22Rv1 (cell line): ENCODE measurements at regions not wholly inside any gene's neighbourhood (a gene's known extent, or its start where the extent isn't known, plus 50 kb on each side); places are given as distances from the start of the nearest gene placed in this dataset.

Experiments used
- H3K27ac ChIP-seq: fragments of 450-650 bp; 2 replicates; pipeline ENCODE4 v1.5.1; 2017
- ZFX ChIP-seq: fragments of 450-650 bp; IDR thresholded peaks from 2 replicates; pipeline ENCODE4 v1.6.1; 2017; ENCODE audit warnings: antibody characterized with exemption, borderline replicate concordance
- TF ChIP-seq, protein P1 (sequence below): fragments of 450-650 bp; IDR thresholded peaks from 2 replicates; pipeline ENCODE4 v1.5.1; 2017; ENCODE audit warnings: mild to moderate bottlenecking

DNA sequence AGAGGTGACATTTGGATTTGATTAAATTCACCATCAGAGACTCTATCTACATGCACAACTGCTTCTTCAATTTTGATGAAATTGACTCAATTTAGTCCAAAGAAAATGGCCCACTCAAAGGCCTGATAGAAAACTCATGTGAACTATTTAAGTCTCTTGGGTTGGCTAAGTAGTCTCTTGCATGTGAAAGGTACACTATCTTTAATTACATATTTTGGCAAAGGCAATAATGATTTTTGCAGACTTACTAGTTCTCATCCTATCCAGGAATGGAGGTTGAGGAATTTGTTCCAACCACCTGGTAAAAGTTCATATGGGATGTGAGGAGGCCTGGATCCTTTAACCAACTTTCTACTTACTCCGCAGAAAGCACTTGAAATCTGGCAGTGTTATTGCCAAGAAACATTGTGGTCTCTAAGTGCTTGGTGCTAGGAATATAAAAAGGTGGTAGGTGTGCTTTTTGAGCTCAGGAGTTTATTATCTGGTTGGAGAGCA lies 618.6 kb upstream of the MKI67 start:
- no peak for TF ChIP-seq ZFX
- TF ChIP-seq, protein P1, sequence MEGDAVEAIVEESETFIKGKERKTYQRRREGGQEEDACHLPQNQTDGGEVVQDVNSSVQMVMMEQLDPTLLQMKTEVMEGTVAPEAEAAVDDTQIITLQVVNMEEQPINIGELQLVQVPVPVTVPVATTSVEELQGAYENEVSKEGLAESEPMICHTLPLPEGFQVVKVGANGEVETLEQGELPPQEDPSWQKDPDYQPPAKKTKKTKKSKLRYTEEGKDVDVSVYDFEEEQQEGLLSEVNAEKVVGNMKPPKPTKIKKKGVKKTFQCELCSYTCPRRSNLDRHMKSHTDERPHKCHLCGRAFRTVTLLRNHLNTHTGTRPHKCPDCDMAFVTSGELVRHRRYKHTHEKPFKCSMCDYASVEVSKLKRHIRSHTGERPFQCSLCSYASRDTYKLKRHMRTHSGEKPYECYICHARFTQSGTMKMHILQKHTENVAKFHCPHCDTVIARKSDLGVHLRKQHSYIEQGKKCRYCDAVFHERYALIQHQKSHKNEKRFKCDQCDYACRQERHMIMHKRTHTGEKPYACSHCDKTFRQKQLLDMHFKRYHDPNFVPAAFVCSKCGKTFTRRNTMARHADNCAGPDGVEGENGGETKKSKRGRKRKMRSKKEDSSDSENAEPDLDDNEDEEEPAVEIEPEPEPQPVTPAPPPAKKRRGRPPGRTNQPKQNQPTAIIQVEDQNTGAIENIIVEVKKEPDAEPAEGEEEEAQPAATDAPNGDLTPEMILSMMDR = no peak
- H3K27ac ChIP-seq = no peak overlapping the region

DNA sequence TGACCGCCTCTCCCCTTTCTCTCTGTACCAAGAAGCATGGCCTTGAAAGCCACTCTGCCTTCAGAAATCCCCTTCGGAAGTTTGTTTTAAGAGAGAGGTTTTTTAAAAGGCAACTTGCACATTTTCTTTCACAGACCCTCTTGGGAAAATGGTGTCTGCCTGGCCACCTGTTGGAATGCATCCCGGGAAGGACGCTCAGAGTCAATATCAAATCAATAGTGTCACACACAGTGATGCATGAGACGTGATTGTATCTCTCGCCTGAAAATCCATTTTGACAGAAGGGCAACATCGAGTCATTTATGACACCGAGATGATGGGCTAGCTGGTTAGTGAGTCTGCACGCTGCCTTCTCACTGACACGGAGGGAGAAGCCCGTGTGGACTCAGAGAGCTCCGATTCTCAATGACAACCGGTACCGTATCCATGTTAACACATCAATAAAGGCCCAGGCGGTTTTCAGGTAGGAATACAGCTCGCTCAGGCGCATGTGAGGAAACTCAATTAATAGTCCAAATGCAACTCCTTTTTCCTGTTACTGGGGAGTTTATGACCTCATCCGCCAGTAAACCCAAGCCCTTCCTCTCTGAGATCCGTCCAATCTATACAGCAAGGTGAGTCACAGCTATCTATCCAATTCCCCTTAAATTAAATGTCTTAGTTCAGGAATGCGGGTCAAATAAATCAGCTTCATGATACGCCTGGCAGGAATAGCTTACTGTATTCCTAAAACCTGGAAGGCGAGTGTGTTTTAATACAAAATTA lies 621.5 kb upstream of the MKI67 start:
- no peak overlapping the region for H3K27ac ChIP-seq
- TF ChIP-seq ZFX = no peak
- TF ChIP-seq, protein P1 = no peak

DNA sequence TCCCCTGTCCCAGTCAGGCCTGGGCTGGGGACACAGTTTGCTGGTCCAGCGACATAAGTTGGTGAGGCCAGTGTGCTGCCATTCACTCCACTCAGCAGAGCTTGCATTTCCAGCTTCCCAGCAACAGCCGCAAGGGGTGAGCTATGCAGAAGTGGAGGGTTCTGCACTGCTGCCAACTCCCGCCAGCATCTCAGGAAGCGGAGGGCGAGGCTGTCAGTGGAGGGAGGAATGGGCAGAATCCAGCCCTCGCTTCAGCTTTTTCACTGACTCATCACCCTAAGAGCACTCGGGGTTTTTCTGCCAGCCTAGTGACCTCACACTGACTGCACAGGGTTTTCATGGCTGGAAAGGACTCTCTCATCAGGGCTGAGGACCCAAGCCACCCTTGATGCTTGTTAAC lies 625.1 kb upstream of the MKI67 start:
- TF ChIP-seq, protein P1 = no peak
- no peak for TF ChIP-seq ZFX
- no peak overlapping the region for H3K27ac ChIP-seq

DNA sequence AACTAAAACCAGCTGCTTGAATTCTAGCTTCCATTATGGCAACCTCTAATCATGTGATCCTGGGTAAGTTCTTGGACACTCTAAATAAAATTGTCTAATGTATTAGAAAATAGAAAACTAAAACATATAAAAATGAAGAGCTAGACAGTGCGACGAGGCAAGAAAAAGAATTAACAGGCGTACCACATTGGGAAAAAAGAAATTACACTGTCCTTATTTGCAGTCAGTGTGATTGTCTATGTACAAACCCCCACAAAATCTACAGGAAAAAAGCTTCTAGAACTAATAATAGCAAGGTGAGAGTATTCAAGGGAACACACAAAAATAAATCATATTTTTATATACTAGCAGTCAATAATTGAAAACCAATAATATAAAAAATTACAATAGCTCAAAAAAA lies 625.6 kb upstream of the MKI67 start:
- no peak for TF ChIP-seq ZFX
- TF ChIP-seq, protein P1 = no peak
- no peak overlapping the region for H3K27ac ChIP-seq

DNA sequence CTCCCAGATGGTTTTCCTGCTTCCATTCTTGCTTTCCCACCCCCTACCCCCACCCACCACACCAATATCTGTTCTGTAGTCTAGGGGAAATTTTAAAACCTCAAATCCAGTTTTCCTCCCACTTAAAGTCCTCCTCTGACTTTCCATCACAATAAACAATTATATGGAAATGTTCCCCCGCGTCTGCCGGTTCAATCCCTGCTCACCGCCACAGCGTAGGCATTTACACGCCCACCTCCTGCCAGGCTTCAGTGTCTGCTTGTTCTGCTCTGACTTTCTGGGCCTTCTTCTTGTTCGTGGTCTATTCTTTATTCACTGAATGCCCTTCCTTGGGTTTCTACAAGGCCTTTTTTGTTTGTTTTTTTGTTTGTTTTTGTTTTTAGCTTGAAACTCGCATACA lies 633.0 kb upstream of the MKI67 start:
- no peak overlapping the region for H3K27ac ChIP-seq
- TF ChIP-seq ZFX = no peak
- TF ChIP-seq, protein P1 = no peak

DNA sequence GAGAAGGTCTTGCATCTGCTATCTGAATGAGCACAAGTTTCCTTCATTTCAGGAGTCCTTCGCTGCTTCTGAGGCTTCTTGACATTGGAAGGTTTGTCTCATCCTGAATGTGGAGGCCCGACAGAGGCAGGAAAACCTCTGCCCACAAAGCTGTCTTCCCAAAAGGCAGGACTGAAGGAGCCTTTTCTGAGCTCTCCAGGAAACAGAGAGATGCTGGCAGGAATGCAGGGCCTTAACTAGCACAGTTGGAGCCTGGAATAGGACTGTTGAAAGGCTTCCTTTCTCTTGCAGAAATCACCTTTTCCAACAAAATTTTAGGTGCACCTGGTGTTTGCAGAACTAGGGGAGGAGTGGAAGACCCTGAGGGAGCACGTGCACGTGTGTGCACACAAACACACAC lies 637.4 kb upstream of the MKI67 start:
- no peak for TF ChIP-seq ZFX
- TF ChIP-seq, protein P1 = no peak
- H3K27ac ChIP-seq = no peak overlapping the region

DNA sequence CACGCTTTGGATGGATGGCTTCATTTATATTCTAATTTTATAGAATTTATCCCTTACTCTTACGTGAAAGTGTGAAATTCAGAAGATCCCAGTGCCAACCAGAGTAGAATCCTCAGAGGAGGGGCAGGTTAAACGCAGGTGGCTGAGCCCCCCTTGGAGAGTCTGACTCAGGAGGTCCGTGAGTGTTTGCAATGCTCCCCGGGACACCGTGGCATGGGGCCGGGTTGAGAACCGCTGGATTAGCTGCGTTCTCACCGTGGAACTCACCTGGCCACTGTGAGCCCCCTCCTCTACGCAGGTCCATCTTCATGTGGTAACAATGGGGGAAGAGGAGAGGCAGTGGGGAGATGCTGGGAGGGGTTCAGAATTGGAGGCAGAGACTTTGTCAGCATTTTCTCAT lies 638.0 kb upstream of the MKI67 start:
- TF ChIP-seq, protein P1 = no peak
- no peak for TF ChIP-seq ZFX
- H3K27ac ChIP-seq = no peak overlapping the region
